OCI-LY1 (cell line): ENCODE measurements at regions not wholly inside any gene's neighbourhood (a gene's known extent, or its start where the extent isn't known, plus 50 kb on each side); places are given as distances from the start of the nearest gene placed in this dataset.

Experiments used
- H2AFZ ChIP-seq: fragments of 200-600 bp; sonication (generic), shearing (Covaris generic); 2 replicates; pipeline ENCODE4 v1.6.0; 2014; ENCODE audit warnings: antibody characterized with exemption, mild to moderate bottlenecking, low read length
- H3F3A ChIP-seq: fragments of 200-600 bp; sonication (generic), shearing (Covaris generic); 2 replicates; pipeline ENCODE4 v1.6.0; 2014; ENCODE audit warnings: mild to moderate bottlenecking, antibody characterized with exemption, low read length, moderate library complexity; ENCODE audit not compliant: insufficient read depth
- H3K27ac ChIP-seq: fragments of 200-600 bp; sonication (generic); 2 replicates; pipeline ENCODE4 v1.5.1; 2014; ENCODE audit warnings: low read length, mixed run types, mild to moderate bottlenecking, low read depth; ENCODE audit not compliant: poor library complexity, severe bottlenecking
- H3K27me3 ChIP-seq: fragments of 200-600 bp; sonication (generic); 2 replicates; pipeline ENCODE4 v1.6.0; 2014; ENCODE audit warnings: antibody characterized with exemption, mild to moderate bottlenecking, low read length, moderate library complexity; ENCODE audit not compliant: insufficient read depth
- H3K36me3 ChIP-seq: fragments of 200-600 bp; sonication (generic); 2 replicates; pipeline ENCODE4 v1.6.1; 2014; ENCODE audit warnings: mild to moderate bottlenecking, antibody characterized with exemption, low read length, moderate library complexity, mixed read lengths; ENCODE audit not compliant: insufficient read depth
- H3K4me1 ChIP-seq: fragments of 200-600 bp; sonication (generic); 2 replicates; pipeline ENCODE4 v1.5.1; 2014; ENCODE audit warnings: mild to moderate bottlenecking, low read length, moderate library complexity; ENCODE audit not compliant: insufficient read depth, severe bottlenecking
- H3K4me2 ChIP-seq: fragments of 200-600 bp; sonication (generic), shearing (Covaris generic); 2 replicates; pipeline ENCODE4 v1.6.1; 2014; ENCODE audit warnings: low read length
- H3K4me3 ChIP-seq: fragments of 200-600 bp; sonication (generic); 2 replicates; pipeline ENCODE4 v1.5.1; 2014; ENCODE audit warnings: low read length, low read depth, mild to moderate bottlenecking, mixed read lengths; ENCODE audit not compliant: poor library complexity, severe bottlenecking
- H3K79me2 ChIP-seq: fragments of 200-600 bp; shearing (Covaris generic); 2 replicates; pipeline ENCODE4 v1.6.1; 2016; ENCODE audit warnings: mixed run types, low read length, mixed read lengths; ENCODE audit not compliant: insufficient read depth
- H3K9ac ChIP-seq: fragments of 200-600 bp; sonication (generic), shearing (Covaris generic); 2 replicates; pipeline ENCODE4 v1.6.1; 2014; ENCODE audit warnings: mild to moderate bottlenecking, low read length, mixed read lengths
- H3K9me2 ChIP-seq: fragments of 200-600 bp; sonication (generic), shearing (Covaris generic); 2 replicates; pipeline ENCODE4 v1.6.1; 2014; ENCODE audit warnings: low read depth, mild to moderate bottlenecking, low read length, mixed read lengths
- H3K9me3 ChIP-seq: fragments of 200-600 bp; shearing (Covaris generic); 2 replicates; pipeline ENCODE4 v1.6.1; 2014; ENCODE audit warnings: low read length, mixed read lengths
- H4K20me1 ChIP-seq: fragments of 200-600 bp; sonication (generic), shearing (Covaris generic); 2 replicates; pipeline ENCODE4 v1.6.0; 2016; ENCODE audit warnings: mild to moderate bottlenecking, low read length; ENCODE audit not compliant: insufficient read depth
- CTCF ChIP-seq: fragments of 200-600 bp; sonication (generic), shearing (Covaris generic); IDR thresholded peaks from 2 replicates; pipeline ENCODE4 v1.5.1; 2017; ENCODE audit warnings: mild to moderate bottlenecking, antibody characterized with exemption, low read length, moderate library complexity, mixed read lengths
- EZH2 ChIP-seq: fragments of 200-600 bp; sonication (generic), shearing (Covaris generic); IDR thresholded peaks from 2 replicates; pipeline ENCODE4 v1.8.0; 2017; ENCODE audit warnings: borderline replicate concordance, mixed run types, mild to moderate bottlenecking, antibody characterized with exemption, low read length, moderate library complexity, mixed read lengths

GRCh38 chr9:115193777-115194176, 75.8 kb upstream of the TNC start:
- Histone ChIP-seq H3K9ac (no peak overlapping the region), H3K4me2 (no peak overlapping the region)

GRCh38 chr9:115194216-115194615, 76.3 kb upstream of the TNC start:
- H3K9me2 ChIP-seq = no peaks in the 10 kb centered on the region
- H3K36me3 ChIP-seq = no peaks in the 10 kb centered on the region
- H4K20me1 ChIP-seq = no peaks in the 10 kb centered on the region
- no peak overlapping the region for H2AFZ ChIP-seq
- H3K27ac ChIP-seq = no peak overlapping the region
- no peaks in the 10 kb centered on the region for H3K4me1 ChIP-seq
- no peaks in the 10 kb centered on the region for H3K27me3 ChIP-seq
- no peaks in the 10 kb centered on the region for H3K9me3 ChIP-seq
- H3K4me3 ChIP-seq = no peak overlapping the region
- H3K9ac ChIP-seq = no peak overlapping the region
- no peaks in the 10 kb centered on the region for H3F3A ChIP-seq
- no peak overlapping the region for H3K4me2 ChIP-seq
- no peak for TF ChIP-seq EZH2
- no peak for TF ChIP-seq CTCF
- H3K79me2 ChIP-seq = no peaks in the 10 kb centered on the region

More at GRCh38 chr9:115193777-115194176, 75.8 kb upstream of the TNC start:
- no peaks in the 10 kb centered on the region for H3K9me3 ChIP-seq
- H3K79me2 ChIP-seq = no peaks in the 10 kb centered on the region
- H3K4me1 ChIP-seq = no peaks in the 10 kb centered on the region
- H3K4me3 ChIP-seq = no peak overlapping the region
- TF ChIP-seq EZH2 (no peak), CTCF (no peak)
- H3F3A ChIP-seq = no peaks in the 10 kb centered on the region
- no peak overlapping the region for H3K27ac ChIP-seq
- H4K20me1 ChIP-seq = no peaks in the 10 kb centered on the region
- no peak overlapping the region for H2AFZ ChIP-seq
- H3K36me3 ChIP-seq = no peaks in the 10 kb centered on the region
- no peaks in the 10 kb centered on the region for H3K27me3 ChIP-seq
- no peaks in the 10 kb centered on the region for H3K9me2 ChIP-seq

GRCh38 chr9:115195912-115196311, 78.0 kb upstream of the TNC start:
- H3K9me2 ChIP-seq = no peaks in the 10 kb centered on the region
- no peak overlapping the region for H3K4me2 ChIP-seq
- TF ChIP-seq EZH2 (no peak), CTCF (no peak)
- no peak overlapping the region for H2AFZ ChIP-seq
- no peak overlapping the region for H3K9ac ChIP-seq
- no peaks in the 10 kb centered on the region for H4K20me1 ChIP-seq
- no peaks in the 10 kb centered on the region for H3K36me3 ChIP-seq
- no peaks in the 10 kb centered on the region for H3F3A ChIP-seq
- H3K27me3 ChIP-seq = no peaks in the 10 kb centered on the region
- H3K4me1 ChIP-seq = no peaks in the 10 kb centered on the region
- no peak overlapping the region for H3K27ac ChIP-seq
- H3K79me2 ChIP-seq = no peaks in the 10 kb centered on the region
- H3K9me3 ChIP-seq = no peaks in the 10 kb centered on the region
- H3K4me3 ChIP-seq = no peak overlapping the region
